ENCODE measurements at regions not wholly inside any gene's neighbourhood (a gene's known extent, or its start where the extent isn't known, plus 50 kb on each side); places are given as distances from the start of the nearest gene placed in this dataset.

DNA sequence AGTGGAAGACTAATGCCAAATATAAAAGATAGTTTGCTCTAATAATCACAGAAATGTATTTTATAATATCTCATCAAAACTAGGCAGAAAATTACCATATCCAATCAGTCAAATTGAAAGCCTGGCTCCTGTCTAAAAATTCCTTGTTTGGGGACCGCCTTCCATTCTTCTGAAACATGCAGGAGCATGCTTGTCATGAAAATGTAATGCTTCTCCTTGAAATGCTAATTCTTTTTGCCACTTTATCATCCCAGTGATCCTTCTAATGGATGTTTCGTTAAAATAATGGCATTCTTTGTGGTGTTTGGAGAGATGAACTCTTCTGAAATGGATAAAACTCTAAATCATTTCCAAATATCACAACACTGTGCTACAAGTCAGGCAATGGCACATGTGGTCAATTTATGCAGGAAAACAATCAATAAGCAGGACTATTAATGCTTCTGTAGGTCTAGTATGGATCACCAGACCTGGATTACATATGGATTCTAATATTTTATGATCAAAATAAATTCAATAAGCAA, 1039.1 kb upstream of the NXPH2 start:
- H3K4me3 Mint-ChIP-seq = no peak overlapping the region
- ChIA-PET POLR2A (no interaction called here), CTCF (no interaction called here)
- DNase-seq = no peak
- H3K9me3 Mint-ChIP-seq = peaks cover 3% of the 10 kb centered on the region
- no peaks in the 10 kb centered on the region for H3K36me3 Mint-ChIP-seq (ENCODE audit: low read depth)
- H3K4me1 Mint-ChIP-seq = no peaks in the 10 kb centered on the region
- H3K27me3 Mint-ChIP-seq = no peaks in the 10 kb centered on the region
- no peak overlapping the region for H3K27ac Mint-ChIP-seq

DNA sequence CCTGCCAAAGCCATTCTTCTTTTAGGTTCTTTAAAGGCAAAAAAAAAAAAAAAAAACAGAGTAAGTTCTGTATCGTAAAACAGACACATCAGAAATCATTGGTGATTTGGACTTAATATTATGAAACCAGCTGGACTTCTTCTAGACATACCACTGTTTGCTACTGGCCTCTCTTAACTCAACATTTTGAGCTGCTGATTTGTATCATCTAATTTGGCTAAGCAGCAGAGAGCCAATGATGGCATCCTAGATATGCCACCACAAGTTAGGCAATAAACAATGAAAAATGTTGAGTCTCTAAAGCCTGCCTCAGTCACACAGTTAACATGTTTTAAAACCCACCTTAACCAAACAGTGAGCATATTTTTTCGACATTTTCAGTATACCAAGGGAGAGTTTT, 1034.3 kb upstream of the NXPH2 start:
- H3K9me3 Mint-ChIP-seq = peaks cover 3% of the 10 kb centered on the region
- no peak overlapping the region for H3K27ac Mint-ChIP-seq
- DNase-seq = no peak
- CTCF ChIA-PET = no interaction called here
- no peaks in the 10 kb centered on the region for H3K4me1 Mint-ChIP-seq
- no peaks in the 10 kb centered on the region for H3K27me3 Mint-ChIP-seq
- H3K4me3 Mint-ChIP-seq = no peak overlapping the region
- POLR2A ChIA-PET = no interaction called here
- H3K36me3 Mint-ChIP-seq (ENCODE audit: low read depth) = no peaks in the 10 kb centered on the region

DNA sequence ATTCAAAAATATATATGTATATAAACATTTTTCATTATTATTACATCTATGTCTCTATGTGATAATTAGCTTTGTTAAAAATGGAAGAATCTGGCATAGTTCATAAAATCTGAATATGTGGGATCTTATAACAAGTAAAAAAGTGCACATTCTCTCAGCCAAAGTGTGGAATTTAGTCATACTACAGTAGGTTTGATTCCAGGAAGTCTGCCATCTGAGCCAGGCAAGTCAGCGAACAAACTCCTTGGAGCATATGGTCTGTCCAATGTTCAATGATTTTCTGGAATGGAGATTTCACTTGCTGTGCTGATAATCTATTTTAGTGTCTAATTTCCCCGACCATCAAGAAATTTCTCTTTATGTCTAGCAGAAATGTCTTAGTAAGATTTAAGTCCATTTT, 1033.2 kb upstream of the NXPH2 start:
- Mint-ChIP-seq H3K36me3 (ENCODE audit: low read depth) (no peaks in the 10 kb centered on the region), H3K27me3 (no peaks in the 10 kb centered on the region), H3K27ac (no peak overlapping the region), H3K4me3 (no peak overlapping the region), H3K9me3 (peaks cover 3% of the 10 kb centered on the region), H3K4me1 (no peaks in the 10 kb centered on the region)
- POLR2A ChIA-PET = no interaction called here
- CTCF ChIA-PET = no interaction called here
- no peak for DNase-seq

- peaks cover 9% of the 10 kb centered on the region for H3K9me3 Mint-ChIP-seq
- CTCF ChIA-PET = no interaction called here
- H3K4me3 Mint-ChIP-seq = no peak overlapping the region
- H3K27me3 Mint-ChIP-seq = no peaks in the 10 kb centered on the region
- no peaks in the 10 kb centered on the region for H3K4me1 Mint-ChIP-seq
- no peak overlapping the region for H3K27ac Mint-ChIP-seq
- POLR2A ChIA-PET = no interaction called here
- DNase-seq = no peak
- H3K36me3 Mint-ChIP-seq (ENCODE audit: low read depth) = no peaks in the 10 kb centered on the region
Observed at GRCh38 chr2:139805441-139805840, 1025.3 kb upstream of the NXPH2 start.

GRCh38 chr2:139798391-139798790, 1018.2 kb upstream of the NXPH2 start:
- Mint-ChIP-seq H3K9me3 (peaks cover 13% of the 10 kb centered on the region), H3K36me3 (ENCODE audit: low read depth) (no peaks in the 10 kb centered on the region), H3K27ac (no peak overlapping the region), H3K4me3 (no peak overlapping the region), H3K4me1 (no peaks in the 10 kb centered on the region), H3K27me3 (no peaks in the 10 kb centered on the region)
- CTCF ChIA-PET = no interaction called here
- DNase-seq = no peak
- POLR2A ChIA-PET = no interaction called here

GRCh38 chr2:139790807-139791752, 1010.9 kb upstream of the NXPH2 start:
- Mint-ChIP-seq H3K4me3 (no peak overlapping the region), H3K27me3 (no peaks in the 10 kb centered on the region), H3K36me3 (ENCODE audit: low read depth) (no peaks in the 10 kb centered on the region), H3K4me1 (no peaks in the 10 kb centered on the region), H3K27ac (no peak overlapping the region), H3K9me3 (peaks cover 5% of the 10 kb centered on the region)
- POLR2A ChIA-PET = no interaction called here
- CTCF ChIA-PET = no interaction called here
- no peak for DNase-seq

GRCh38 chr2:139790136-139790535, 1009.9 kb upstream of the NXPH2 start:
- CTCF ChIA-PET = no interaction called here
- peaks cover 5% of the 10 kb centered on the region for H3K9me3 Mint-ChIP-seq
- no peaks in the 10 kb centered on the region for H3K36me3 Mint-ChIP-seq (ENCODE audit: low read depth)
- H3K27me3 Mint-ChIP-seq = no peaks in the 10 kb centered on the region
- H3K4me3 Mint-ChIP-seq = no peak overlapping the region
- DNase-seq = no peak
- POLR2A ChIA-PET = no interaction called here
- no peaks in the 10 kb centered on the region for H3K4me1 Mint-ChIP-seq
- no peak overlapping the region for H3K27ac Mint-ChIP-seq

DNA sequence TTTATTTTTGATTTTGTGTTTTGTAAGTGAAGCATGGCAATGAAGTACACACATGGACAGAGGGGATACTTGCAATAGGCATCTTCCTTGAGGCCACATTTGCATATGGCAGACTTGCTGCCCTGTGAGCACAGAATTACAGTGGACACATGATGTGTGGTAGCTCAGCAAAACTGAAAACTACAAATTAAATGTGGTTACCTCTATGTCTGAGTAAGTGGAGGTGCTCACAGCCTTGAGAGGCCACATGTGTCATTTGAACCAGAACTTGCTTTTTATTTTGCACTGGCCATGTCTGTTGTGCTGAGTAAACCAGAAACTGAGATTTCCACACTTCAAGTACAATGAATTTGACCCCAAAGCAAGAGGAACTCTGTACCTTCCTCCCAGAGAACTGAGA, 998.5 kb upstream of the NXPH2 start:
- ChIA-PET CTCF (no interaction called here), POLR2A (no interaction called here)
- no peak for DNase-seq
- Mint-ChIP-seq H3K36me3 (ENCODE audit: low read depth) (no peaks in the 10 kb centered on the region), H3K27ac (no peak overlapping the region), H3K4me3 (no peak overlapping the region), H3K27me3 (no peaks in the 10 kb centered on the region), H3K4me1 (no peaks in the 10 kb centered on the region), H3K9me3 (peaks cover 4% of the 10 kb centered on the region)

DNA sequence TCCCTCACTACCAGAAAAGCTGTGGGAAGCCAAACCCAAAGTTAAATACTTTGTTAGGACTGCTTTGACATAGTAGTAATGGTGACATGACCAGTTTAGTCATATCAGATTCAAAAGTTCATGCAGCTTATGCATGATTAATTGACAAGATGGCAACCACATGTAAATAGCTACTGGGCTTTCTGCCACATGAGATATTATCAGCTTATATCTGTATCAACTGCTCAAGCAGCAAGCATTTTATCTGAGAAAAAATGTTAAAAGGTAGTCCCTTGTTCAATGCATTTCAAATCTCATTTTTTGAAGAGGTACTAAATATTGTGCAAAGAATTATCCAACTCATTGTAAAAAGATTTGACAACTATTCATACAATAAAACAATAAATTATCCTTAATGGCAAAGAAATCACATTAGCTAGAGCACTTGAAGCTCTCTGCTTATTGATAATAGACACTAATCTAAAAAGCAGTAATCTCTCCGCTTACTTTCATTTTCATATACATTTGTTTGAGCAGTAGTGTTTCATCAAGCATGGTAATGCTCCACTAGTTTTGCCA, 993.6 kb upstream of the NXPH2 start:
- H3K36me3 Mint-ChIP-seq (ENCODE audit: low read depth) = no peaks in the 10 kb centered on the region
- no peak overlapping the region for H3K4me3 Mint-ChIP-seq
- H3K27ac Mint-ChIP-seq = no peak overlapping the region
- POLR2A ChIA-PET = no interaction called here
- H3K9me3 Mint-ChIP-seq = peaks cover 6% of the 10 kb centered on the region
- no peaks in the 10 kb centered on the region for H3K4me1 Mint-ChIP-seq
- no peaks in the 10 kb centered on the region for H3K27me3 Mint-ChIP-seq
- CTCF ChIA-PET = no interaction called here
- DNase-seq = no peak

DNA sequence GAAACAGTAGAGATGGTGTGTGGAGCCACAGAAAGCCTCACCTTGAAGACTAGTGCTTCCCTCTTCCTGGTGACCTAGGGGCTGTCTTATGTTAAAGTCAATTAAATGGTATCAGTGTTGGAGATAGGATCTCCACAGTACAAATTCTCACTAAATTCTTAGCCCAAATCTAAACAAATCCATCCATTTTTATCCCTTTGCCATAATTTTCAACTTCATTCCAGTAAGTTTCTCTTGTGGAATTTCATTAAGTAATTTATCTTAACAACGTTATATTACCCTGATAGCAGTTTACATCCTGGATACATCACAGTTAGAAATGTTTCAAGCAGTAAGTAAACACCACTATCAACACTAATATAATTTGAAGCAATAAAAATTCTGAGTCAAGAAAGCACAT, 989.4 kb upstream of the NXPH2 start:
- Mint-ChIP-seq H3K9me3 (peaks cover 2% of the 10 kb centered on the region), H3K27ac (no peak overlapping the region), H3K4me3 (no peak overlapping the region), H3K4me1 (no peaks in the 10 kb centered on the region), H3K27me3 (no peaks in the 10 kb centered on the region), H3K36me3 (ENCODE audit: low read depth) (no peaks in the 10 kb centered on the region)
- ChIA-PET CTCF (no interaction called here), POLR2A (no interaction called here)
- no peak for DNase-seq

GRCh38 chr2:139763705-139764104, 983.5 kb upstream of the NXPH2 start:
- ChIA-PET CTCF (no interaction called here), POLR2A (no interaction called here)
- Mint-ChIP-seq H3K9me3 (peaks cover 7% of the 10 kb centered on the region), H3K27me3 (no peaks in the 10 kb centered on the region), H3K4me3 (no peak overlapping the region), H3K4me1 (no peaks in the 10 kb centered on the region), H3K36me3 (ENCODE audit: low read depth) (no peaks in the 10 kb centered on the region), H3K27ac (no peak overlapping the region)
- no peak for DNase-seq

- CTCF ChIA-PET = no interaction called here
- no peak overlapping the region for H3K27ac Mint-ChIP-seq
- H3K36me3 Mint-ChIP-seq (ENCODE audit: low read depth) = no peaks in the 10 kb centered on the region
- H3K27me3 Mint-ChIP-seq = no peaks in the 10 kb centered on the region
- H3K9me3 Mint-ChIP-seq = peaks cover 19% of the 10 kb centered on the region
- H3K4me1 Mint-ChIP-seq = no peaks in the 10 kb centered on the region
- POLR2A ChIA-PET = no interaction called here
- no peak for DNase-seq
- H3K4me3 Mint-ChIP-seq = no peak overlapping the region
Observed at GRCh38 chr2:139759000-139759505, 978.9 kb upstream of the NXPH2 start.

GRCh38 chr2:139746901-139747300, 966.7 kb upstream of the NXPH2 start:
- peaks cover 22% of the 10 kb centered on the region for H3K9me3 Mint-ChIP-seq
- no peak overlapping the region for H3K27ac Mint-ChIP-seq
- no peak for DNase-seq
- ChIA-PET POLR2A (no interaction called here), CTCF (no interaction called here)
- H3K36me3 Mint-ChIP-seq (ENCODE audit: low read depth) = no peaks in the 10 kb centered on the region
- H3K27me3 Mint-ChIP-seq = no peaks in the 10 kb centered on the region
- no peaks in the 10 kb centered on the region for H3K4me1 Mint-ChIP-seq
- no peak overlapping the region for H3K4me3 Mint-ChIP-seq

DNA sequence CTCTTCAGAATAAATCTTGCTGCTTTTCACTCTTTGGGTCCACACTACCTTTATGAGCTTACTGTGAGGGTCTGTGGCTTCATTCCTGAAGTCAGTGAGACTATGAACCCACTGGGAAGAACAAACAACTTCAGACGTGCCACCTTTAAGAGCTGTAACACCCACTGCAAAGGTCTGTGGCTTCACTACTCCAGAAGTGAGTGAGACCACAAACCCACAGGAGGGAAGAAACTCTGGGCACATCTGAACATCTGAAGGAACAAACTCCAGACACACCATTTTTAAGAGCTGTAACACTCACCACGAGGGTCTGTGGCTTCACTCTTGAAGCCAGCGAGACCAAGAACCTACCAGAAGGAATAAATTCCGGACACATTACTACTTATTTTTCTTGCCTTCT, 964.1 kb upstream of the NXPH2 start:
- Mint-ChIP-seq H3K27me3 (no peaks in the 10 kb centered on the region), H3K4me3 (no peak overlapping the region), H3K27ac (no peak overlapping the region), H3K4me1 (no peaks in the 10 kb centered on the region), H3K36me3 (ENCODE audit: low read depth) (no peaks in the 10 kb centered on the region), H3K9me3 (peaks cover 12% of the 10 kb centered on the region)
- POLR2A ChIA-PET = no interaction called here
- DNase-seq = no peak
- CTCF ChIA-PET = no interaction called here

All from activated CD4-positive, alpha-beta memory T cell treated with anti-CD3 and anti-CD28 coated beads, Interleukin-2, amount 10 ng/mL, durations not matched to agents 7 days and 5 days (primary cell).